ENCODE measurements at regions not wholly inside any gene's neighbourhood (a gene's known extent, or its start where the extent isn't known, plus 50 kb on each side); places are given as distances from the start of the nearest gene placed in this dataset.

- H3K9ac ChIP-seq (ENCODE audit: control insufficient read depth, insufficient read depth, low read length): no peak overlapping the region
- ChIA-PET CTCF (no interaction called here), SMC1A (ENCODE audit: uncharacterized antibody, unreplicated experiment) (interaction anchor here (1.0 kb wide), 1 partner anchor 9 kb away, joined by 3 read pairs; no protein-coding TSS in a partner anchor), POLR2A (no interaction called here), RAD21 (ENCODE audit: unreplicated experiment) (no interaction called here)
- H3K4me1 ChIP-seq (ENCODE audit: control insufficient read depth, insufficient read depth, low read length): no peaks in the 10 kb centered on the region
- no peak for DNase-seq (ENCODE audit: low read depth, low spot score)
- no peak overlapping the region for H3K4me3 ChIP-seq
- H3K36me3 ChIP-seq (ENCODE audit: control insufficient read depth in 2 of 2, insufficient read depth in 2 of 2, low read length in 1 of 2): no peaks in the 10 kb centered on the region
- no peaks in the 10 kb centered on the region for H3K9me3 ChIP-seq (replicated peaks; ENCODE audit: control insufficient read depth, insufficient read depth, low read length)
- in situ Hi-C loops (cut with MboI): no loop called here
- BruUV-seq (replicated peaks): no TSS peak
- TF ChIP-seq FOXM1 (IDR thresholded peaks at IDR 0.05; ENCODE audit: low read depth, low read length) (no peak), EGR1 (IDR thresholded peaks at IDR 0.05; ENCODE audit: borderline replicate concordance in 1 of 2, low read depth in 2 of 2, low read length in 2 of 2) (no peak), LARP7 (IDR thresholded peaks at IDR 0.05) (no peak), STAT3 (IDR thresholded peaks at IDR 0.05; ENCODE audit: low read depth, low read length) (no peak), PAX5 (IDR thresholded peaks at IDR 0.05; ENCODE audit: borderline replicate concordance, low read depth, low read length) (no peak), STAT1 (conservative IDR thresholded peaks at IDR 0.05) (no peak), PML (IDR thresholded peaks at IDR 0.05; ENCODE audit: low read length) (no peak), IRF5 (IDR thresholded peaks at IDR 0.05; ENCODE audit: borderline replicate concordance) (no peak), USF1 (IDR thresholded peaks at IDR 0.05; ENCODE audit: borderline replicate concordance, extremely low read length, insufficient read depth, low read depth, low read length) (no peak), CHD4 (IDR thresholded peaks at IDR 0.05) (no peak), NR2C1 (IDR thresholded peaks at IDR 0.05) (no peak)
- TF ChIP-seq, protein P1, sequence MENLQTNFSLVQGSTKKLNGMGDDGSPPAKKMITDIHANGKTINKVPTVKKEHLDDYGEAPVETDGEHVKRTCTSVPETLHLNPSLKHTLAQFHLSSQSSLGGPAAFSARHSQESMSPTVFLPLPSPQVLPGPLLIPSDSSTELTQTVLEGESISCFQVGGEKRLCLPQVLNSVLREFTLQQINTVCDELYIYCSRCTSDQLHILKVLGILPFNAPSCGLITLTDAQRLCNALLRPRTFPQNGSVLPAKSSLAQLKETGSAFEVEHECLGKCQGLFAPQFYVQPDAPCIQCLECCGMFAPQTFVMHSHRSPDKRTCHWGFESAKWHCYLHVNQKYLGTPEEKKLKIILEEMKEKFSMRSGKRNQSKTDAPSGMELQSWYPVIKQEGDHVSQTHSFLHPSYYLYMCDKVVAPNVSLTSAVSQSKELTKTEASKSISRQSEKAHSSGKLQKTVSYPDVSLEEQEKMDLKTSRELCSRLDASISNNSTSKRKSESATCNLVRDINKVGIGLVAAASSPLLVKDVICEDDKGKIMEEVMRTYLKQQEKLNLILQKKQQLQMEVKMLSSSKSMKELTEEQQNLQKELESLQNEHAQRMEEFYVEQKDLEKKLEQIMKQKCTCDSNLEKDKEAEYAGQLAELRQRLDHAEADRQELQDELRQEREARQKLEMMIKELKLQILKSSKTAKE (IDR thresholded peaks at IDR 0.05; ENCODE audit: low read depth, poor library complexity, severe bottlenecking): no peak
- H2AFZ ChIP-seq (ENCODE audit: control insufficient read depth, low read depth, low read length): no peak overlapping the region
- no peak for FAIRE-seq
- H3K79me2 ChIP-seq (ENCODE audit: control insufficient read depth, insufficient read depth, low read length): no peaks in the 10 kb centered on the region
- no peaks in the 10 kb centered on the region for H4K20me1 ChIP-seq (ENCODE audit: control insufficient read depth, insufficient read depth)
- no peaks in the 10 kb centered on the region for H3K27me3 ChIP-seq (replicated peaks in 1 of 2; ENCODE audit: control insufficient read depth in 2 of 2, insufficient read depth in 2 of 2, low read length in 1 of 2)
- intact Hi-C loops (cut with micrococcal nuclease; ENCODE audit: unreplicated experiment): no loop called here
- WGBS (ENCODE audit: insufficient coverage, insufficient replicate concordance, low lambda C conversion rate, missing lambda C conversion rate): 6% methylated on average over 8 of the region's 8 CpGs
- no peak overlapping the region for H3K4me2 ChIP-seq (ENCODE audit: control insufficient read depth, insufficient read depth)
- no peak for ATAC-seq
- no peak overlapping the region for H3K27ac ChIP-seq (ENCODE audit: control insufficient read depth, insufficient read depth)
Measured at GRCh38 chr17:56030009-56030624, 123.2 kb upstream of the ANKFN1 start.
